ENCODE measurements at regions not wholly inside any gene's neighbourhood (a gene's known extent, or its start where the extent isn't known, plus 50 kb on each side); places are given as distances from the start of the nearest gene placed in this dataset.
"Not testable (repeated sequence)": the region's sequence is repeated elsewhere in the genome, so short reads cannot be mapped to it uniquely, and the experiment has no call there.

DNA sequence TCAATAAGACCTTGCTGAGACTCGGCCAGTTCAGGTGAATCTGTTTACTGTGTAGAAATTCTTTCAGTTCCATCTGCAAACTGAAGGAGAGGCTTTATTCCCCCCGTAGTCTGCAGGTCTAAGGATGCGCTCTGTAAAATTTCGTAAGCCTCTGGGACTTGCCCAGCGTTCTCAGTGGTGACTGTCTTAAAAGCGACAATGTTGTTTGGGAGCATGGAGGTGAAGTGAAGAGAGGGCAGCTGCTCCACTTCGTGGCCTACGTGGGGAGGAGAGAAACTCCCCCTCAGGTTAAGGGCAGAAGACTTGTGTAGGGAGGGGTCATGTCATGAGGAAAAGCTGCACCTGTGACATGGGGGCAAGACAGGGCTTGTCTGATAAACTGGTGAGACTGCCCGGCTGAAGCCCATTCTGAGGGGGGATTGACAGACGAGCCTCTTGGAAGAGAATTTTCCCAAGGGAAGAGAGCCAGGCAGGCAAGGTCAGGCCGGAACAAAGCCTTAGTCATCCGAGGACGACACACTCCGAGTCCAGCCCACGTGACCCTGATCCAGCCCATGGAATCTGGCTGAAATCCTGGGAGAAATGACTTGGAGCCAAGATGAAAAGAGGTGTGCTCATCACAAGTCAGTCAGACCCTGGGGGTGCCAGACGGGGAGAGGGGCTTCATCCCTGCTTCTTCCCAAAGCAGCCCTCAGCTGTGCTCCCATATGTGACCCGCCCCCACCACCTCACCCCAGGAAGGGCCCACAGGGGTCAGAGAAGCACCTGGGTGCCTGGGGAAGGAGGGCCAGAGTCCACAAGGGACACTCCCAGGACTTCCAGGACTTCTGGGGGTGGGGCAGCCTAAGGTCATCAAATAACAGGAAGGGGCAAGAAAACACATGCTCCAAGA is 88.5 kb upstream of the SH3BP4 start:
- DNase-seq (ENCODE audit: low spot score): peak; percentile 8
- in situ Hi-C loops (cut with HindIII; ENCODE audit: low sequenced_read_pairs): no loop called here

DNA sequence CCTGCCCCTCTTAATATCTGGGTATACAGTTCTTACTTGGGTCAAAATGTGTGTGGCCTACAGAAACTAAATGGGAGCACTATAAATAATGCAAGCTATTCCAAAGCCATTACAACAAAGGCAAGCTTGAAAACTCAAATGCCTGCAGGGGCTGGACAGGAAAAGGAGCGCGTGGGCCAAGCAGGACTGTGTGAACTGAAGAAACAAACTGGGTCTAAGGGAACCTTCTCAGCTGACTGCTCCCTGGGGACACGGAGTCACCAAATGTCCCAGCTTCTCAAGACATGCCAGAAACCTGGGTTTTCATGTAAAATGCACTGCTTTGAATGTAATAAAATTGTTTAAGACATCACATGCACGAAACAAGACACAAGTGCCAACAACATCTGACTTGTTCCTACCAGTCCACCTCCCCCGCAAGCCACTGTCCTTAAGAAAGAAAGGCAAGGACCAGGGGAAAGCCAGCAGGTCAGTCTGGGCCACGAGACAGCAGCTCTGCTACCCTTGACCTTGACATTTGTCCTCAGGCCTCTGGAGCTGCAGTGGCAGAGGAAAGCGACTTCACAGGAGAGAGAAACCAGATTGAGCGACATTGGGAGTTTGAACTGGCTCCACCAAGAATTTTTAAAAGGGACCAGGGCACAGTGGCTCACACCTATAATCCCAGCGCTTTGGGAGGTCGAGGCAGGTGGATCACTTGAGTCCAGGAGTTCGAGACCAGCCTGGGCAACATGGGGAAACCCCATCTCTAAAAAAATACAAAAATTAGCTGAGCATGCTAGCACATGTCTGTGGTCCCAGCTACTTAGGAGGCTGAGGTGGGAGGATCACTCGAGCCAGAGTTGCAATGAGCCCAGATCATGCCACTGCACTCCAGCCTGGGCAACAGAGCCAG is 89.7 kb upstream of the SH3BP4 start:
- in situ Hi-C loops (cut with HindIII; ENCODE audit: low sequenced_read_pairs): no loop called here
- peak; percentile 38 for DNase-seq (ENCODE audit: low spot score)

DNA sequence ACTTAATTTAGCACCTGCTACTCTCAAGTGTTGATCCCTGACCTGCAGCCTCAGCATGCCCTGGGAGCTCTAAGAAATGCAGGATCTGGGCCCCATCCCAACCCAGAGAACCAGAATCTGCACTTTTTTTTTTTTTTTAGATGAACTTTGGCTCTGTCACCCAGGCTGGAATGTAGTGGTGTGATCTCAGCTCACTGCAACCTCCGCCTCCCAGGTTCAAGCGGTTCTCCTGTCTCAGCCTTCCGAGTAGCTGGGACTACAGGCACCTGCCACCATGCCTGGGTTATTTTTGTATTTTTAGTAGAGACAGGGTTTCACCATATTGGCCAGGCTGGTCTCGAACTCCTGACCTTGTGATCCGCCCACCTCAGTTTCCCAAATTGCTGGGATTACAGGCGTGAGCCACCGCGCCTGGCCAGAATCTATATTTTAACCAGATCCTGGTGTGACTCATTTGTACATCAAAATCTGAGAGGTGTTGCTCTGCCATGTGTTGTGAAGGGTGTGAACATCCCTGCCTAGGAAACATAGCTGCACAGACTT is 92.4 kb upstream of the SH3BP4 start:
- in situ Hi-C loops (cut with HindIII; ENCODE audit: low sequenced_read_pairs); DNase-seq (ENCODE audit: low spot score): not testable (repeated sequence)

DNA sequence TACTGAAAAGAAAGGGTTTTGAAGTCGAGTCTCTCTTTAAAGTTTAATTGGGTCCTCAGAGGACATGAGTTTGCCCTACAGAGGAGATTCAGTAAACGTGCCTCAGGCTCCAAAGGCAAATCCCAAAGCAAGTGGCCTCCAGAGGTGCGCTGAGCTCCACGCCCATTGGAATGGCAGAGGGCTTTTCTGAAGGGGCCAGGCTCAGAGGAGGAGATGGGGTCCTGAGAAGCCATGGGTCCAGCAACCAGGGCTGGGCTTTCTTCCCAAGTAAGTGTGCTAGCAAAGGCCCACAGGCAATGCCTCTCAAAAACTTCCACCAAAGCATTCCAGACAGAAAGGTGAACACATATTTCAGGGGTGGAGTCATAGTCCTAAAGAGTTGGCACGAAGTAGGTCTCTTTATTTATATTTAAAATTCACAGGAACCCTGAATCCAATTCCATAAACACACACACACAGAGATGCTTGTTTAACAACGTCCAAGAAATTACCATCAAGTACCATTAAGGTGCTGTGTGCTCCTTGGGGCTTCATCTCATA is 93.0 kb upstream of the SH3BP4 start:
- in situ Hi-C loops (cut with HindIII; ENCODE audit: low sequenced_read_pairs): no loop called here
- DNase-seq (ENCODE audit: low spot score): no peak

DNA sequence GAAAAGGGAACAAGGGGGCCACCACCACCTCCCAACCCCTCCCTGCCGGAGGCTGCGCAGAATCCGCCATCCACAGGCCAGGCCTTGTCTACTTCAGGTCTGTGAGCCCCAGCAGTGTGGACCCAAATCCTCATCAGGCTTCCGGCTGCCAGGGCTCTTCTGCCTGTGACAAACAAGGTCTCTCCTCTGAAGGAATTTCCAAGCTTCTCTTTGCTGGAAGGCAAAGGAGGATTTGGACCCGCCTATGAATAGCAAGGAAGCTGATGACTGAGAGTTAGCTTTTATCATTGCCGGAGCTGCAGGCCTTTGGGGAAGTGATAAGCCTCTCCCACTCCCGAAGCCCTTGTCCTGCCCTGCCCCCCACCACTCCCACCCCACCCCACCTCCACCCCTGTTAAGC is 93.7 kb upstream of the SH3BP4 start:
- in situ Hi-C loops (cut with HindIII; ENCODE audit: low sequenced_read_pairs): no loop called here
- no peak for DNase-seq (ENCODE audit: low spot score)

DNA sequence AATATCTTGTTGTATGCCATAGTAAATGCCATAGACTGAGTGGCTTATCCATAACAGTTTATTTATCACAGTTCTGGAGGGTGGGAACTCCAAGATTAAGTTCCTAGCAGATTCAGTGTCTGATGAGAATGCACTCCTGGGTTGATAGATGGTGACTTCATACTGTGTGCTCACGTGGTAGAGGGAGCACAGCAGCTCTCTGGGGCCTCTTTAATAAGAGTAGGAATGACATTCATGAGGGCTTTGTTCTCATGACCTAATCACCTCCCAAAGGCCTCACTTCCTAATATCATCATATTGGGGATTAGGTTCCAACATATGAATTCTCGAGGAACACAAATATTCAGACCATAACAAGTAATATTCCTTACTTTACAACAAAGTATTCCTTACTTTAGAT is 98.1 kb upstream of the SH3BP4 start:
- in situ Hi-C loops (cut with HindIII; ENCODE audit: low sequenced_read_pairs): no loop called here
- no peak for DNase-seq (ENCODE audit: low spot score)

DNA sequence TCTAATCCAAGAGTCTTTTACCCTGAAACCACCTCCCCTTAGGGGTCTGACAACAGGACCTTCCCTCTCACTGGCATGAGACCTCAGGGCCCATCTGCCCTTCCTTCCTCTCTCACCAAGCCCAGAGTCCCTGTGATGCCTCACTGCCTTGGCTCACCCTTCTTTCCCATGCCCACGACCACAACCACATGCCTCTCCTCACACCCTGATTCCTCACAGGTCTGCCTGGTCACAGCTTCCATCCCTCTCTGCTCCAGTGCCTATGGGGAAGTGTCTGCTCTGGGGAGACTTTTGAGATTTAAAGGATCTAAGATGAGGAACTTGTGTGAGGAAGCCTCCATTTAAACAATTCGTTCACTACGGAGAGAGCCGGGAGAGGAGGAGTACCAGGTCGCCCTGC is 98.9 kb upstream of the SH3BP4 start:
- in situ Hi-C loops (cut with HindIII; ENCODE audit: low sequenced_read_pairs): no loop called here
- no peak for DNase-seq (ENCODE audit: low spot score)

DNA sequence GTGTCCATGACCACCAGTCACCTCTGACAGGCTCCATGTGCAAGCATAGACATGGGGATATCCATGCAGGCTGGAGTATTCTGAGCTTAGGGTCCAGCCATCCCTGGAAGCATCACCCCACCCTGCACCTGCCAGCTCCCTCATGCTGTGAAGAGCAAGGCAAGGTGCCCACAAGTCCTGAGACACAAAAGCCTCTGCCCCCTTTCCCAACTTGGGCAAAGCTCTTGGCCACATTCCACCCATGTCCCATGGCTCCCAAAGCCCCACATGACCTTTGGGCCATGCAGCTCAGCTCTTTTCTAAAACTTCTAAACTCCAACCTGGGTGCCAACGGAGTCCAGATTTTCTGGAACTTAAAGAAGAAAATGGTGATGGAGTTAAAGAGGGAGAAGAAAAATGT is 99.8 kb upstream of the SH3BP4 start:
- in situ Hi-C loops (cut with HindIII; ENCODE audit: low sequenced_read_pairs): no loop called here
- DNase-seq (ENCODE audit: low spot score): no peak

DNA sequence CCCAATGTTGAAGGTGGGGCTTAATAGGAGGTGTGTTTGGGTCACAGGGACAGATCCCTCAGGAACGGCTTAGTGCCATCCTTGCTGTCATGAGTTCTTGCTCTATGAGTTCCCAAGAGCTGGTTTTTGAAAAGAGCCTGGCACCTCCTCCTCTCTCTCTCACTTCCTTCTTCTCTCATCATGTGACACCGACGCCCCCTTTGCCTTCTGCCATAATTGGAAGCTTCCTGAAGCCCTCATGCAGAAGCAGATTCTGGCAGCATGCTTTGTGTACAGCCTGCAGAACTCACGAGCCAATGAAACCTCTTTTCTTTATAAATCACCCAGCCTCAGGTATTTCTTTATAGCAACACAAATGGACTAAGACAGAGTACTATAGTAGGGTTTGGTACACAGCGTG is 100.4 kb upstream of the SH3BP4 start:
- no peak for DNase-seq (ENCODE audit: low spot score)
- in situ Hi-C loops (cut with HindIII; ENCODE audit: low sequenced_read_pairs): no loop called here

DNA sequence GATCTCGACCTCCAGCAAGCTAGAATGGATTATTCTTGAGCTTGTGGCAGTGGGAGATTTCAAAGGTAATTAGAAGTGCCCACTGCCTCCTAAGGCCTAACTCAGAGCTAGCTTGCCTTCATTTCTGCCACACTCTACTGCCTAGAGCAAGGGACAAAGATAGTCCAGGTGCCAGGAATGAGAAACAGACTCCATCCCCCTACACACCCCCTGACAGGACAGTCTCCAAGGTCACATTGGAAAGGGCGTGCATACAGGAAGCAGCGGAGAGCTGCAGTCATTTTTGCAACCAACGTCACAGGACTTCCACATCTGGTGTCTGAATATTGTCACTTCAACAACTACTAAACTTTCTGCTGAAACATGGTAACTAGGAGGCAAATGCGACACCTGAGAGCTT is 101.0 kb upstream of the SH3BP4 start:
- no peak for DNase-seq (ENCODE audit: low spot score)

DNA sequence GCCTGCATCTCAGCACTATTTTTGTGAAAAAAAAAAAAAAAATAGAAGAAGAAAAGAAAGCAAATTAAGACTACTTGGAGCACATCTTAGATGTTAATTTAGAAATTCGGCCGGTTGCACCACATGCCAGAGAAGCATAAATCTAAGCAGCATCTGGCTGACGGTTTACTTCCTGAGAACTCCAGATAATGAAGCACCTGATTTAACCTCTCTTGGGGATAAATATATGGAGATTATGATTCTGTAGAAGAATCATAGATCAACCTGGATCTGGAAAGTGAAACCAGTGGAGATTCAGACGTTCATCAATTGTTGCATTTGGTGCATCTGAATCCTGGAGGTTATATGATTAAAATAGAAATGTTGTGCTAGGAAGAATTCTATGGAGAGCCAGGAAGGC is 102.1 kb upstream of the SH3BP4 start:
- no peak for DNase-seq (ENCODE audit: low spot score)
- in situ Hi-C loops (cut with HindIII; ENCODE audit: low sequenced_read_pairs): no loop called here

More for the DNA sequence above, 101.0 kb upstream of the SH3BP4 start:
- in situ Hi-C loops (cut with HindIII; ENCODE audit: low sequenced_read_pairs): no loop called here

DNA sequence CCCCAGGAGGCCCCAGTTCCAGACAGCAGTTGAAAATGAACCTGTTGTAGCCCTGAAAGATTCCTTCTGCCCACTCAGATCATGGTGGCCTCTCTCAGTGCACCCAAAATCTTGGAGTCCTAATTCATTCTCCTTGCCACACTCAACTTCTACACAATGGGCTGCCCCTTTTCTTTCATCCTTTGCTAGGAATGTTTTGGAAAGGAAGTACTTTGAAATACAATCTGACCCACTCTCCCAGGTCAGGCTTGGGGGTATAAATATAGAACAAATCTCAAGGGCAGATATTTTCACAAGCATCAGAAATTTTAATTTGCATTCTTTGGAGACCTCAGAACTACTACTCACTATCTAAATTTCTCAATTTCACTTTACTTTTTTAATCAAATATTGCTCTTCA is 103.2 kb upstream of the SH3BP4 start:
- in situ Hi-C loops (cut with HindIII; ENCODE audit: low sequenced_read_pairs): no loop called here
- DNase-seq (ENCODE audit: low spot score): no peak

DNA sequence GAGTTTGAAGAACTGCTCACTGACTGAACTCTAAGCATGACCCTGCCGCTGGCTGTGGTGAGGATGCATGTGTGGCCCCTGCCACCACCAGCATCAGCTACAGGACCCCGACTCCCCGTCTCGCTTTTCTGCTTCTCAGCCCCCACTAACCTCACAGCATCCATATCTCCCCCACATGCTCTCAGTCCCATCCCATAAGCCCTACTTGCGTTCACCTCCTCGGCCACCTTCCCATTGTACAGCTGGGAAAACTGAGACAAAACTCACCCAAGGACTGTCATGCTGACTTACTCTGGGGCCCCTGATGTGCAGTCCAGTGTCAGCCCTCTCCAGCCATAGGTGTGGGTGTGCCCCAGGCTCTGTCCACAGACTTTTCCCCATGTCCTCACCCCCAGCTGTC is 104.2 kb upstream of the SH3BP4 start:
- no peak for DNase-seq (ENCODE audit: low spot score)
- in situ Hi-C loops (cut with HindIII; ENCODE audit: low sequenced_read_pairs): no loop called here

DNA sequence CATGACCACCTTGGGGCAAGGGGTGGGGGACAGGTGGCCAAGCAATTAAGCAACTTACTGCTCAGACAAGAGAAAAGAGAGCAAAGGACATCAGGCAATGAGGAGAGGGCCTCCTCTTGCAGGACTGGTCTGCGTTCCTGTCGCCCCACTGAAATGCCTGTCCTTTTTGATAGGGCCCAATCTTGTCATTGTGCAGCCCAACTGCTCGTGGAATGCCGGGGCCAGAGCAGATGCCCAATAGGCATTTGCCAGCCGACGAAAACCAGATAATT is 104.5 kb upstream of the SH3BP4 start:
- in situ Hi-C loops (cut with HindIII; ENCODE audit: low sequenced_read_pairs): no loop called here
- no peak for DNase-seq (ENCODE audit: low spot score)

DNA sequence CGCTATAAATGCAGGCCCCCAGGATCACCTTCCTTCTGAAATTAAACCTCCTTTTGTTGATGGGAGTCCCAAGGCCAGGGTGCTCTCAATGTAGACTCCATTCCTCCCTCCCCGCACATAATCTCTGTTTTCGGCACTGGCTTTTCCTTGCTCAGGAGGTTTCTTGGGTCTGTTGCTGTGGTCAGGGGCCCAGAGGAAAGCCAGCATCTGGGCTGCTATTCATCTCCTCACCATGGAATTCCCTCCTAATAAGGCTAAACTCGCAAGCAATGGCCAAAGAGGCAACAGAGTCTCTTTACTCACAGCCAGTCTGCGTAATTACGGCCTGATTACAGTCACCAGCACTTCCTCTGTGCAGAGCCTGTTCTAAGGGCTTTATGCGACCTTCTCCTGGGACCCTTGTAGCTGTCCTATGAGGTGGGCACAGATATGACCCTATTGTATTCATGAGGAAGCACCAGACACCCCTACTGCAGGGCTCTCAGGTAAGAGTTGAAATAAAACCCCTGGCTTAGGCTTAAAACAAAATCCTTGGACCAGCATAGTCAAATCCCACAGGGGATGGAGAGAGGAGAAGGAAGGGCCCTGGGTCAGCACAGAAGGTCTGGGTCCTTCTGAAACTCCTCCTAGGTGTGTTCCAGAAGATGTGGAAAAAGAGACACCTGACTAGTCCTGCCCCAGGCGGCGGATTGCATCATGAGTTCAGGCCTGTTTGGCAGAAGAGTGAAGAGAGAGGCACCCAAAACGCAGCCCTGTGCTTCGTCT is 105.0 kb upstream of the SH3BP4 start:
- in situ Hi-C loops (cut with HindIII; ENCODE audit: low sequenced_read_pairs): no loop called here
- DNase-seq (ENCODE audit: low spot score): no peak

DNA sequence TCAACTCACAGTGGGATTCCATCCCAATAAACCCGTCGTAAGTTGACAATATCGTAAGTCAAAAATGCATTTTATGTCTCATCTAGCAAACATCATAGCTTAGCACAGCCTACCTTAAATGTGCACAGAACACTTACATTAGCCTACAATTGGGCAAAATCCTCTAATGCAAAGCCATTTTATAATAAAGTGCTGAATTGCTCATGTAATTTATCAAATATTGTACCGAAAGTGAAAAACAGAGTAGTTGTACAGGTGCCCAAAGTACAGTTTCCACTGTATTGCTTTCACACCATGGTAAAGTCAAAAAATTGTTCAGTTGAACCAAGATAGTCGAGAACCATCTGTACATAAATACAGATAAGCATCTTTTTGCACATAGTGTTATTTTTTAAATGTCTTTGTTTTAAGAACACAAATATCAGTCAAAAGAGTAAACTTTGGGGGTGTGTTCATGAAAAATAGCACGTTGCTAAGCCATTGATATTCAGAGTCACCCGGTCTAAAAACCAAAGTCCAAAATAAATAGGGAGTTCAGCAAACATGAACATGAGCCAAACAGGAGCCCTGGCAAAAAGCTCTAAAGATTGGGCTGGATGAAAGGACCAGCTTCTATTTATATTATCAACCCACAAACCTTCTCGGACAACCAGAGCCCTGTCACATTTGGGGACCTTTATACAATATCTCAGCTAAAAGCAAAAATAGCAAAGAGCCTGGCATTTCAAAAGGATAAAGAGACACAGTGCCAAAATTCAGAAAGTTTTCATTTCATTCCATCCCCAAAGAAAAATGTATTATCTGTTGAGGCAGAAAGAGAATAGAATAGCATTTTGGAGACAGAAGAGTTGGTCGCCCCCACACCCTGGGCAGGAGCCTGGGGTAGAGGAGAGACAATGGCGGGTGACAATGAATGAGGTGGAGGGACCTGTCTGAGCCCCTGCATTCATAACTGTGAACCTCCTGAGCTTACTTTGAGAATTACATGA is 105.9 kb upstream of the SH3BP4 start:
- in situ Hi-C loops (cut with HindIII; ENCODE audit: low sequenced_read_pairs): no loop called here
- DNase-seq (ENCODE audit: low spot score): no peak

DNA sequence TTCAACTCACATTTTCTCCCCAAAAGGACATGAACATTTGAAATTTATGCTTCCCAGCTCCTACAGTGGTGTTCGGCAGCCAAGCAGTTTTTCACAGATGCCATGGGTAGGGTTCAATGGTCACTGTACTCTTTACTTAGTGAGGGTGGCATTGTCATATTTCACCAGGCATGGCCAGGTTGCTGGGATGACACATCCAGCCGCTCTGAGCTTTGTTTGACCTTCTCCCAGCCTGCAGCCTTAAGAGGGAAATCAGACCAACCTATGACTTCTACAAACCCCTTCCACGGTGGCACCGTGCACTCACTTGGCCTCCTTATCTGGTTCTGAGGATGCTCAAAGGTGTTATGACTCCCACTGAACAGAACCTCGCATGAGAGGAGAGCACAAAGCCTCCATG is 108.4 kb upstream of the SH3BP4 start:
- in situ Hi-C loops (cut with HindIII; ENCODE audit: low sequenced_read_pairs): no loop called here
- no peak for DNase-seq (ENCODE audit: low spot score)

DNA sequence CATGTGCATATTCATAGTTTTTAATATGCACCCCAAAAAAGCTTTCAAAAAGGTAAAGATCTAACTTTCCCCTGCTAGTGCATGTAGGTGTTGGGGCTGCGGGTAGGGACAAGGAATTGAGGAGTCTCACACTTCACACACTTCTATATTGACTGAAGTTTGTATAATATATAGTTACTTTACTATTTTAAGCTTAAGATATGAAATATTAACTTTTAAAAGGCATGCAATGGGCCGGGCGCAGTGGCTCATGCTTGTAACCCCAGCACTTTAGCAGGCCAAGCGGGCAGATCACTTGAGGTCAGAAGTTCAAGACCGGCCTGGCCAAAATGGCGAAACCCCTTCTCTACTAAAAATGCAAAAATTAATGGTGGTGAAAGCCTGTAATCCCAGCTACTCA is 109.1 kb upstream of the SH3BP4 start:
- DNase-seq (ENCODE audit: low spot score): no peak
- in situ Hi-C loops (cut with HindIII; ENCODE audit: low sequenced_read_pairs): no loop called here

Measured in G401 (cell line).